Spinal cord (tissue), 9 donors: ENCODE measurements at regions not wholly inside any gene's neighbourhood (a gene's known extent, or its start where the extent isn't known, plus 50 kb on each side); places are given as distances from the start of the nearest gene placed in this dataset.
"Not testable (repeated sequence)": the region's sequence is repeated elsewhere in the genome, so short reads cannot be mapped to it uniquely, and the experiment has no call there.

Source experiments
- DNase-seq, 6 donors: peaks; one replicate each; pipeline versions ENCODE4 v3.0.0 to v3.0.0-alpha.2; 2013 to 2015; ENCODE audit warnings: low spot score in 6 of 6, low read depth in 4 of 6
- H3K27ac ChIP-seq: one replicate; pipeline ENCODE4 v1.5.1; 2013; ENCODE audit warnings: low read depth, low read length, control low read depth
- H3K27me3 ChIP-seq: one replicate; pipeline ENCODE4 v1.6.1; 2013; ENCODE audit warnings: low read length; ENCODE audit not compliant: control insufficient read depth, insufficient read depth
- H3K36me3 ChIP-seq: one replicate; pipeline ENCODE4 v1.6.1; 2013; ENCODE audit warnings: low read length; ENCODE audit not compliant: control insufficient read depth, insufficient read depth
- H3K4me1 ChIP-seq: one replicate; pipeline ENCODE4 v1.6.1; 2013; ENCODE audit warnings: low read length; ENCODE audit not compliant: control insufficient read depth, insufficient read depth
- H3K4me3 ChIP-seq: one replicate; pipeline ENCODE4 v1.5.1; 2013; ENCODE audit warnings: low read depth, low read length, control low read depth
- H3K9me3 ChIP-seq: one replicate; pipeline ENCODE4 v1.6.1; 2013; ENCODE audit warnings: low read length; ENCODE audit not compliant: control insufficient read depth, insufficient read depth
- WGBS: methylation state at CpG from one replicate; pipeline ENCODE4 v1.1.5; 2013; ENCODE audit warnings: missing lambda C conversion rate; ENCODE audit not compliant: insufficient coverage; 5-methylcytosine and 5-hydroxymethylcytosine counted together
- donor health status: healthy.

- no peaks in the 10 kb centered on the region for H3K27me3 ChIP-seq
- no peaks in the 10 kb centered on the region for H3K9me3 ChIP-seq
- WGBS = no CpG with 5 or more reads among the region's 1 CpG
- H3K27ac ChIP-seq = no peak overlapping the region
- no peaks in the 10 kb centered on the region for H3K36me3 ChIP-seq
- H3K4me1 ChIP-seq = no peaks in the 10 kb centered on the region
- no peak for DNase-seq
- no peak overlapping the region for H3K4me3 ChIP-seq
These were observed 129.8 kb upstream of the IFNE start for GRCh38 chr9:21611891-21612290.

DNA sequence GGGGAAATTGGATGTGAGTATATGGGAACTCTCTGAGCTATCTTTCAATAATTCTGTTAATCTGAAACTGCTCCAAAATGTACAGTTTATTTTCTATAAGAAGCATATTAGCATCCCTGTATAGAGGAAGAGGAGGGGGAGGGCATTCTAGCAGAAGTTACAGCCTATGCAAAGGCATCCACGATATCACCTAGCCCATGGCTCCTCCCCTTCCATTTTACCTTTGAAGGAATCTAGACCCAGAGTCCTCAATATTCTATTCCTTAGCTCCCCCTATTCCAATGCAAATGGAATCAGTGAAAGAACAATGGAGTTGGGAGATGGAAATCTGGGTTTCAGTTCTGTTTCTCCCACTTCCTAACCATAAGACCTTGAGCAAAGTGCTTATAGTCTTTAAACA, 132.9 kb upstream of the IFNE start:
- no peaks in the 10 kb centered on the region for H3K4me1 ChIP-seq
- no peaks in the 10 kb centered on the region for H3K27me3 ChIP-seq
- no peaks in the 10 kb centered on the region for H3K9me3 ChIP-seq
- H3K36me3 ChIP-seq = no peaks in the 10 kb centered on the region
- H3K27ac ChIP-seq = no peak overlapping the region
- H3K4me3 ChIP-seq = no peak overlapping the region
- no peak for DNase-seq
- WGBS = no CpG with 5 or more reads among the region's 1 CpG

DNA sequence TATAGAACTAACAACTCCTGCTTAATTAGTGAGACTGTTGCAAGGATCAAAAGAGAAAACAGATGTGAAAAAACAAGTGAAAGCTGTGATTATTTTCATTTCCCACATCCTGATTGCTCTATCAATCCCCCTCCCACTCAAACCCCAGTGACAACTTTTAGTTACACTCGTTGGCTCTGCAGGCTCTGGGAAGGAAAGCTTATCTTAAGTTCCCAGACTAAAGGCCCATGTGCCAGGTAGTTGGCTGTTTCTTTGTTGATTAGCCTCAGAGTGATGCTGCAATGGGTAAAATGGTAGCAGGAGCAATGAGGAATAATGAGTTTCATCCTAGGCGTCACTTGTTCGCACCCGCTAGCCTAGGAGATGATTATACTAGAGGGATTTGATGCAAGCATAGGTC, 133.3 kb upstream of the IFNE start:
- H3K4me3 ChIP-seq = no peak overlapping the region
- DNase-seq = no peak
- no CpG with 5 or more reads among the region's 4 CpGs for WGBS
- no peak overlapping the region for H3K27ac ChIP-seq
- H3K4me1 ChIP-seq = no peaks in the 10 kb centered on the region
- H3K9me3 ChIP-seq = no peaks in the 10 kb centered on the region
- no peaks in the 10 kb centered on the region for H3K36me3 ChIP-seq
- no peaks in the 10 kb centered on the region for H3K27me3 ChIP-seq

DNA sequence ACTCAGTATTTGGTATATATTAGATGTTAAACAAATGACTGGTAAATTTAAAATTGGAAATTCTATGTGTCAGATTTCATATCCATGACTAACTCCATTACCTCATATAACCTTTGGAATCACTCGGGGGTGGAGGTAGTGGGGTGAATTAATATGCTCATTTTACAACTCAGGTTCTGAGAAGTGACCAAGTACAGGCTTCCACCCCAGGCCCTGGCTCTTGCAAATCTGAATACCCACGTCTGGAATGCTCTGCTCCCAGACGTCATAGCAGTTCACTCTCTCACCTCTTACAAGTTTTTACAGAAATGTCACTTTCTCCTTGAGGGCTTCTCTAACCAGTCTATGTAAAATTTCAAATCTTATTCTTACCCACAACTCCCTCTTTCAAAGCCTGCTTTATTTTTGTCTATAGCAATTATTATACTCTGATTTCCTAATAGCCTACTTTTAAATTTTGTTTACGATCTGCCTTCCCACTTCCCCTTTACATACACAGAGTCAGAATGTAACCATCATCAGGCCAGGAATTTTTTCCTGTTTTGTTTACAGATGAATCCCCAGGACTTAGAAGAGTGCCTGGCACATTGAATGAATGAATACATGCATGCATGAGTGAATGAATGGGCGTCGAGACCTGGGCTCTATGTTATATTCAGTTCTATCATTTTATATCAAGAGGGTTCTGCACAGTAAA, 134.1 kb upstream of the IFNE start:
- no peaks in the 10 kb centered on the region for H3K36me3 ChIP-seq
- no peaks in the 10 kb centered on the region for H3K27me3 ChIP-seq
- DNase-seq = no peak
- H3K4me1 ChIP-seq = no peaks in the 10 kb centered on the region
- WGBS = 77% methylated on average over 2 of the region's 6 CpGs
- H3K27ac ChIP-seq = no peak overlapping the region
- no peaks in the 10 kb centered on the region for H3K9me3 ChIP-seq
- H3K4me3 ChIP-seq = no peak overlapping the region

DNA sequence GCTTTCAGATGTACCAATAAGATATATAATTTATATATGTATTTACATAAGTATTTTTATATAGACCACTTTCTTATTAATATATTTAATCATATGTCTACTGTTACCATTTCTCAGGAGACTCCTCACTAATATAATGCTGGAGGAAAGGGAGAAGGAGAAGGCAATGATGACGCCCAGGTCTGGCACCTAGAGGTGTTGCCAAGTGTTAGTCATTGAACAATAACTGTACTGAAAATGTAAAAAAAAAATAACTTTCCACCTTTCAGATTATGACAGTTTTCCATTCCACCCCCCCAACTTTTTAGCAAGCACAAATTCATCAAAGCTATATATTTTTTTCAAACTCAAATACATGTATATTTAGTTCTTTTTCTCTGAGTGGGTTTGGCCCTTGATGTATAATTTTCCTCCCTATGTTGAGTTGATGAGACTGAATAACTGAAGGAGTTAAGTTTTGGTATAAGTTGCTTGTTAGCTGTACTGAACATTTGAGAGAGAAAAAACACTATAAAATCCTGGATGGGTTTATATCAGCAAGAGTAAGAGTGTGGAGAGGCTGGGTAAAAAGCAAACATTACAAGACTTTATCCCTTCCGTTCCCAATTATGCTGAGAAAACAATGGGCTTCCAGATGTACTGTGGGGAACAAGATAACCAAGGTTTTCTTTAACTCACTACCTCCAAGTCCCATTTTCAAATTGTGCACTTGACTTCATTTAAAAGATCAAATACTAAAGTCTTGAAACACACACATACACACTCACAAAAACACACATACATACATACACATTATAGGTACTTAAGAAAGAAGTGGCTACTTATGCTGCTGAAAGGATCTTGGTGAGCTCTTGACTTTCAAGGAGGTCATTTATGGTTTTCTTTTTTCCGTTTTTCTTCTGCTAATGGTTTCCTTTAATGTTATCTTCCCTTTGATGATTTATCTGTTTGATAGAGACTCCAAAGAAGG, 142.8 kb upstream of the IFNE start:
- no peak for DNase-seq
- no CpG with 5 or more reads among the region's 3 CpGs for WGBS
- H3K36me3 ChIP-seq = no peaks in the 10 kb centered on the region
- no peak overlapping the region for H3K27ac ChIP-seq
- no peak overlapping the region for H3K4me3 ChIP-seq
- H3K9me3 ChIP-seq = no peaks in the 10 kb centered on the region
- no peaks in the 10 kb centered on the region for H3K27me3 ChIP-seq
- H3K4me1 ChIP-seq = no peaks in the 10 kb centered on the region

- H3K4me1 ChIP-seq = no peaks in the 10 kb centered on the region
- no peak overlapping the region for H3K4me3 ChIP-seq
- H3K27ac ChIP-seq = no peak overlapping the region
- no peaks in the 10 kb centered on the region for H3K36me3 ChIP-seq
- no peak for DNase-seq
- H3K9me3 ChIP-seq = no peaks in the 10 kb centered on the region
- no peaks in the 10 kb centered on the region for H3K27me3 ChIP-seq
- WGBS = 80% methylated on average over 1 of the region's 2 CpGs
These were observed 144.4 kb upstream of the IFNE start for GRCh38 chr9:21626493-21626892.

GRCh38 chr9:21628954-21629353, 146.8 kb upstream of the IFNE start:
- WGBS = 68% methylated on average over 2 of the region's 3 CpGs

DNA sequence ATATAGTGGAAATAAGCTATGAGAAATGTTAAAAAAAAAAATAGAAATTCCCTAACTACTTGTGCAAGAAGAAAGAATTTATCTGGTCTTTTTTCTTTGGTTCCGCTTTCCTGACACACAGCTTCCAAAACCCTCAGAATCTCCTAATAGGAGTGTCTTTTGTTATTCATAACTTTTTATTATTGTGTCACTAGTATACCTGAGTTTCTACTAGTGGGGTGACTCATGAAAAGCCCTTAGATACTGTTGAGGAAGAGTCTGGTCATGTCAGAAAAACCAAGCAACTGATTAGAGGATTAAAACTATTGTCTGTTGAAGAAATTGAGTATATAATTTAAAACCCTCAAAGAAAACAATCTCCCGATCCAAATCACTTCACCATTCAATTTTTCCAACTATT, 152.8 kb upstream of the IFNE start:
- WGBS = no CpG with 5 or more reads among the region's 2 CpGs
- H3K27me3 ChIP-seq = no peaks in the 10 kb centered on the region
- H3K9me3 ChIP-seq = no peaks in the 10 kb centered on the region
- no peaks in the 10 kb centered on the region for H3K36me3 ChIP-seq
- H3K4me3 ChIP-seq = no peak overlapping the region
- DNase-seq = no peak
- H3K27ac ChIP-seq = no peak overlapping the region
- H3K4me1 ChIP-seq = no peaks in the 10 kb centered on the region

More at GRCh38 chr9:21628954-21629353, 146.8 kb upstream of the IFNE start:
- not testable (repeated sequence) for H3K27ac ChIP-seq, DNase-seq, H3K9me3 ChIP-seq, H3K36me3 ChIP-seq, H3K4me1 ChIP-seq, H3K27me3 ChIP-seq, H3K4me3 ChIP-seq

DNA sequence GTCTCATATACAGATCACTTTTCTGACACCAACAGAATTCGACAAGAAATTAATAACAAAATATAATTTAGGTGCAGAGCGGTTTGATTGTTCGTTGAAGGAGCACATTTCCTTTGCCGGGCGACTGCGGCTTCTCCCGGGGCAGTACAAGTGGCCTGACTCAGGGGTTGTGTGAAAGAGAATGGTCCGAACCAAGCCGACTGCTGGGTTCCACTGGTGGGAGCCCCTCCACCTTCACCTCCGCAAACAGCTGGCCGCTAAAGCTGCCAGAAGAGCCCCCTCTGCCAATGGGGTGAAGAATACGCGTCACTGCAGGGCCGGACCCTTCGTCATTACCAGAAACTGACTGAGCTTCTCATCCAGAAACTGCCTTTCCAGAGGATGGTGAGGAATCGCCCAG, 156.0 kb upstream of the IFNE start:
- no peak overlapping the region for H3K4me3 ChIP-seq
- H3K36me3 ChIP-seq = no peaks in the 10 kb centered on the region
- no peaks in the 10 kb centered on the region for H3K4me1 ChIP-seq
- no peaks in the 10 kb centered on the region for H3K9me3 ChIP-seq
- no peak overlapping the region for H3K27ac ChIP-seq
- DNase-seq = no peak
- WGBS = 97% methylated on average over 13 of the region's 16 CpGs
- H3K27me3 ChIP-seq = no peaks in the 10 kb centered on the region

- Histone ChIP-seq H3K4me3 (no peak overlapping the region), H3K27me3 (no peaks in the 10 kb centered on the region), H3K27ac (no peak overlapping the region), H3K9me3 (no peaks in the 10 kb centered on the region), H3K36me3 (no peaks in the 10 kb centered on the region), H3K4me1 (no peaks in the 10 kb centered on the region)
- DNase-seq = no peak
- whole genome bisulfite sequencing = 89% methylated on average over 1 of the region's 3 CpGs
These were observed 149.3 kb upstream of the MTAP start for GRCh38 chr9:21653091-21653490.
